ENCODE measurements at regions not wholly inside any gene's neighbourhood (a gene's known extent, or its start where the extent isn't known, plus 50 kb on each side); places are given as distances from the start of the nearest gene placed in this dataset.

- TF ChIP-seq POLR2A (IDR thresholded peaks at IDR 0.05), result no peak
- no peak for TF ChIP-seq CTCF (IDR thresholded peaks at IDR 0.05 in 4 of 5, conservative IDR thresholded peaks at IDR 0.05 in 1 of 5)
These were observed 196.0 kb downstream of the NR4A2 start for GRCh38 chr2:156136566-156136965.
